ENCODE measurements at regions not wholly inside any gene's neighbourhood (a gene's known extent, or its start where the extent isn't known, plus 50 kb on each side); places are given as distances from the start of the nearest gene placed in this dataset.

GRCh38 chr2:9085353-9085752, 81.9 kb upstream of the MBOAT2 start:
- no peak for DNase-seq (ENCODE audit: low read depth in 2 of 2, low spot score in 1 of 2)

- no peak for DNase-seq (ENCODE audit: low read depth in 2 of 2, low spot score in 1 of 2)
Observed at GRCh38 chr2:9083287-9083686, 79.8 kb upstream of the MBOAT2 start.

GRCh38 chr2:9082158-9082557, 78.7 kb upstream of the MBOAT2 start:
- DNase-seq (ENCODE audit: low read depth in 2 of 2, low spot score in 1 of 2) = no peak

DNA sequence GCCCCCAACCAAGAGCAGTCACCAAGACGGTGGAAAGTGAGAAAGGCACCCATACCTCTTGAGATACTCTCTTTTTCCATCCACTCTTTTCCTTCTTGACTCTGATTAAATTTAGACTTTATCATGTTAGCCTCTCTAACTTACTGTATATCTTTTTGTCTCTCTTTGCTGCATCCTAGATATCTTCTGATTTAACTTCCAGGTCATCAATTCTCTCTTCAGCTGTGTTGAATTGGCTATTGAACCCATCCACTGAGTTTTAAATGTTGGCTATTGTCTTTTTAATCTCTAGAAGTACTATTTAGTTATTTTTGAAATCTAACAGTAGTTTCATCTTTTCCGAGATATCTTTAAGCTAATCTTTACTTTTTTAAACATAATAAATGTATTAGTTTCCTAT, 78.3 kb upstream of the MBOAT2 start:
- DNase-seq (ENCODE audit: low read depth in 2 of 2, low spot score in 1 of 2) = no peak

DNA sequence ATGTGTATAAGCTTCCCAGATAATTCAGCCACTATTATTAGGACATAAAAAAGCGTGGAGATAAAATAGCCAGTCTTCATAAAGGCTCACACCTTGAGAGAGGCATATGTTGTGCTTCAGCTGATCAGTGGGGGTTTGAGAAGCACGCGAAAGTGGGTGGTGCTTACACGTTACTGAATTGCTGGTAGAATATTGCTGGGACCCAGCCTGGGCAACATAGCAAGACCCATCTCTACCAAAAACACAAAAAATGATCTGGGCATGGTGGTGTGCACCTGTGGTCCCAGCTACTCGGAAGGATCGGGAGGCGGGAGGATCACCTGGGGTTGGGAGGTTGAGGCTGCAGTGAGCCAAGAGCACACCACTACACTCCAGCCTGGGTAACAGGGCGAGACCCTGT, 74.9 kb upstream of the MBOAT2 start:
- no peak for DNase-seq (ENCODE audit: low read depth in 2 of 2, low spot score in 1 of 2)

DNA sequence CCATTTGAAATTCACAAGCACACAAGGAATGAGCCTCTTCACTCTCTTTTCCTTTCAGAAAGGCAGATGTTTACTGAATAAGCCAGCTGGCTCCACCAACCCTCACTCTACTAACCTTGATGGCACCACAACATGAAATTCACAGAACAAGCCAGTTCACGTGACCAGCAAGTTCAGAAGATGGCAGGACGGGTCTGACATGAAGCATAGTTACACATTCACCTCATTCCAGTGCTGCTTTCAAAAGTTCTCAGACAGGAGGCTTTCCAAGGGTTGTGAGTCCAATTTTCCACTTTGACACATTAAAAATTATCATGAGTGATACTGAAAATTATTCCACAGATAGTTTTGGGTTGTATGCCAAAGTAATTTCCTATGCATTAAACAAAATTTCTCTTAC, 74.2 kb upstream of the MBOAT2 start:
- DNase-seq (ENCODE audit: low read depth in 2 of 2, low spot score in 1 of 2) = no peak

- no peak for DNase-seq (ENCODE audit: low read depth in 2 of 2, low spot score in 1 of 2)
Observed at GRCh38 chr2:9076755-9077154, 73.3 kb upstream of the MBOAT2 start.

- DNase-seq (ENCODE audit: low read depth in 2 of 2, low spot score in 1 of 2) = no peak
Observed at GRCh38 chr2:9076210-9076609, 72.7 kb upstream of the MBOAT2 start.

DNA sequence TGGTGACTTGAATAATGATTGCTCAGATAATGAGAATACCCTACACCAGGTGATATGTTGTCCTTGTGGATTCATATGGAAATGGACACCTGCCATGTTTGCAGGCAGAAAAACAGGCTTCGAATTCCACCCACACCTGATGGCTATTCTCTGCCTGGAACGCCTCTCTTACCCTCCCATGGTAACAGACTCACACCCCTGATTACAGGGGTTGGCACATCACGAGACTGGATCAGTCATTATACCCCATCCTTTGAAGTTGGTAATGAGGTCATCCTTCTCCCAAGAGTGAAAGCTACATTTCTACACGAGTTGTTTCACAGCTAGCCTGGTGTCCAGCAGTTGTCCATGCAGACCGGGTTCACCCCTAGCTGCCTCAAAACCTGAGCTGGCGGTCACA, 71.4 kb upstream of the MBOAT2 start:
- DNase-seq (ENCODE audit: low read depth in 2 of 2, low spot score in 1 of 2) = no peak

DNA sequence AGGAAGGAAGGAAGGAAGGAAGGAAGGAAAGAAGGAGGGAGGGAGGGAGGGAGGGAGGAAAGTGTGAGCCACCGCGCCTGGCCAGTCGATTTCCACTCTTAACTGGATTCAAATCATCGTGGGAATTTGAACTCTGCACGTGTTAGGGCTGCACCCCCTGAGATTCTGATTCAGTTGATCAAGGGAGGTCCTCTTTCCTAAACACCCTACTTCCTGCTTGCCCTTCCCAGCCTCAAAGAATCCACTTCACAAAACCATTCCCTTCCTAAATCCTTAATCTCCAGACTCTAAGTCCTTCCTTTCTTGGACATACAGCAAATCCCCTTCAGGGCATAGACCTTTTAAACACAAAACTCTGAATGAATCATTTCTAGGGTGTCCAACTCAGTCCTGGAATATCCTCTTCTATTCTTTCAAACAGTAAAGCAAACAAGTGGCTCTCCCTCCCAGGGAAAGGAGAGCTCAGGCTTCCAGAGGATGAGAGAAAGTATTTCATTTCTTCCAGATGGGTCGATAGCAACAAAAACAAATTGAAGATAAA, 68.2 kb upstream of the MBOAT2 start:
- no peak for DNase-seq (ENCODE audit: low read depth in 2 of 2, low spot score in 1 of 2)

DNA sequence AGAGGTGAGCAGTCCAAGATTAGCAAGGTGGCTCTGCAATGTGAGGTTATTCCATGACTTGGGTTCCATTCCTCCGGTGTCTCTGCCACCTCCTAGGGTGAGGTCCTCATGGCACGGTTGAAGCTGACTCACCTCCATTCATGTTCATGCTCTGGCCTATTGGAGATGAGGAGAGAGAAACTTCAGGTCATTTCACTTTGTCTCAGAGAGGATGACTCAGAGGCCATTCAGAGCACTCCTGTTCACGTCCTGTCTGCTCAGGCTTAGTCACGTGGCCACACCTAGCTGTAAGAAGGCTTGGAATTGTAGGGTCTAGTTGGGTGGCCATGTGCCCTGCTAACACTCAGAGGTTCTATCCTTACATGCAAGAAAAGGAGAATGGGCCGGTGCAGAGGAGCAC, 67.5 kb upstream of the MBOAT2 start:
- no peak for DNase-seq (ENCODE audit: low read depth in 2 of 2, low spot score in 1 of 2)

- DNase-seq (ENCODE audit: low read depth in 2 of 2, low spot score in 1 of 2) = no peak
Observed at GRCh38 chr2:9069543-9069942, 66.1 kb upstream of the MBOAT2 start.

- DNase-seq (ENCODE audit: low read depth in 2 of 2, low spot score in 1 of 2) = no peak
Observed at GRCh38 chr2:9065901-9066300, 62.4 kb upstream of the MBOAT2 start.

DNA sequence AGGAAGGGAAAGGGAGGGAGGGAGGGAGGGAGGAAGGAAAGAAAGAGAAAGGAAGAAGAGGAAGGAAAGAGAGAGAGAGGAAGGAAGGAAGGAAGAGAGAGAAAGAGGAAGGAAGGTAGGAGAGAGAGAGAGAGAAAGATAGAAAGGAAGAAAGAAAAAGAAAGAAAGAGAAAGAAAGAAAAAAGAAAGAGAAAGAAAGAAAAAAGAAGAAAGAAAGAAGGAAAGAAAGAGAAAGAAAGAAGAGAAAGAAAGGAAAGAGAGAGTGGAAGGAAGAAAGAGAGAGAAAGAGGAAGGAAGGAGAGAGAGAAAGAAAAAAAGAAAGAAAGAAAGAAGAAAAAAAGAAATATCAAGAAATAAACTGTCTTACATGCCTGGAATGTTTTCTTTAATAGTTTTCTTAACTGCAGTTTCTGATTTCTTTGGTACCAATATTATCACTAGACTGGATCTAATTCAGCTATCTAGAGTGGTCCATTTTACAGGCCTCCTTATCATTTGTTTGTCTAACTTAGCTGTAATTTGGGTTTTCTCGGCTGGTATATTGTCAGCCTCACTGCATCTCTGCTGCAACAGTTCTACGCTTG, 59.6 kb upstream of the MBOAT2 start:
- no peak for DNase-seq (ENCODE audit: low read depth in 2 of 2, low spot score in 1 of 2)

DNA sequence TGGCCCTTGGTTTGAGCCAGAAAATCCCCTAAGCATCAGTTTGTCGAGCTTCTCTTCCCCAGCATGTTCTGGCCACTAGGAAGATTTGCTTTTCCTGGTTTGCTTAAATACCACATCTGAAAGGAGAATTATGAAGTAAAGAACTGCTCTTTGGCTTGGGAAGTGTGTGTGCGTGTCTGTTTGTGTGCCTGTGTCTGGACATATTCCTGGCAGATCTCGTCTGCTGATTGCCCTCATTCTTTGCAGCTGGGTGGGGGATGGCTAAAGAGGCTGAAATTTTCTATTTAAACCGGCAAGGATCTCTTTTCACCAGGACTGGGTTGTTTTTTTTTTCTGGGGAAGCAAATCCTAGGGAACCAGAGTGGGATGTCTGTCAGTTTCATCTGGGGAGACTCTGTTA, 57.3 kb upstream of the MBOAT2 start:
- no peak for DNase-seq (ENCODE audit: low read depth in 2 of 2, low spot score in 1 of 2)

DNA sequence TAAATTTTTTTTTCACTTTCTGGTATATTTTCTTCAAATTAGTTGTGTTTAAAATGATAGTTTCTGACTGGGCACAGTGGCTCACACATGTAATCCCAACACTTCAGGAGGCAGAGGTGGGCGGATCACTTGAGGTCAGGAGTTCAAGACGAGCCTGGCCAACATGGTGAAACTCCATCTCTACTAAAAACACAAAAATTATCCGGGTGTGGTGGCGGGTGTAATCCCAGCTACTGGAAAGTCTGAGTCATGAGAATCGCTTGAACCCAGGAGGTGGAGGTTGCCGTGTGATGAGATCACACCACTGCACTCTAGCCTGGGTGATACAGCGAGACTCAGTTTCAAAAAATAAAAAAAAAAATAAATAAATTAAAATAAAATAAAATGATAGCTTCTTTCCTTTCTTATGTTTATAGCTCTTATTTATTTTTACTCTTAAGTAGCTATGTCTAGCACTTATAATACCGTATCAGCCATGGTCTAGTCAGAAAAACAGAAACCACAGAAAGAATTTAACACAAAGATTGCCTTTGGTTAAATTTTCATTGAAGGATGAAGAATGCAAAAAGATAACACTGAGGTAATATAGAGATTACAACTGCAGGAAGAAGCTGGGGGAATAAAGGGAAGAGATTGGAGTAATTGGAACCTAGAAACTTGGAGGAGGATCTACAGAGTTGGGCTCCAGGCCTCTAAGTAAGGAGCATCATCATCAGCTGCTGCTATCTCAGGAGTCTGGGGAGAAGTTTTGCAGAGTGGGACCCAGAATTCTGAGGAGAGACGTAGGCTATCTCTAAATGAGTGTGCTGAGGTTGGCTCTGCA, 54.7 kb upstream of the MBOAT2 start:
- DNase-seq (ENCODE audit: low read depth in 2 of 2, low spot score in 1 of 2) = no peak

DNA sequence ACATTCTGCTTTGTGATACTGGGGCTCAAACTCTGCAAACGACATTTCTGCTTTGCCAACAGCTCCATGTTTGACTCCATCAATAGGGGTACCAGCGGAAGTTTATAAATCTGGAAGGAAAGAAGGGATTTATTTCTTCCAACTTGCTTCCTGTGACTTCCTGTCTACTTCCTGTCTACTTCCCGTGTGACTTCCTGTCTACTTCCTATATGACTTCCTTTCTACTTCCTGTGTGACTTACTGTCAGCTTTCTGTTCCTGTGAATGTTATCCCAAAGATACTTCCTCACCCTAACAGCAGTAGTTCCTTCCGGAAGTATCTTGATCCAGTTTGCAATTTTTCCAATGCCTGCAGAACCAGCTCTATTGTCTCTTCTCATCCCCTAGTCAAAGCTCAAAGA, 52.0 kb upstream of the MBOAT2 start:
- DNase-seq (ENCODE audit: low read depth in 2 of 2, low spot score in 1 of 2) = no peak

GRCh38 chr2:9053534-9053931, 50.0 kb upstream of the MBOAT2 start:
- no peak for DNase-seq (ENCODE audit: low read depth in 2 of 2, low spot score in 1 of 2)

All from stimulated activated CD8-positive, alpha-beta memory T cell treated with anti-CD3 and anti-CD28 coated beads, Interleukin-4, amount 100 ng/mL, for 1 hour (primary cell).